ENCODE measurements at regions not wholly inside any gene's neighbourhood (a gene's known extent, or its start where the extent isn't known, plus 50 kb on each side); places are given as distances from the start of the nearest gene placed in this dataset.

DNA sequence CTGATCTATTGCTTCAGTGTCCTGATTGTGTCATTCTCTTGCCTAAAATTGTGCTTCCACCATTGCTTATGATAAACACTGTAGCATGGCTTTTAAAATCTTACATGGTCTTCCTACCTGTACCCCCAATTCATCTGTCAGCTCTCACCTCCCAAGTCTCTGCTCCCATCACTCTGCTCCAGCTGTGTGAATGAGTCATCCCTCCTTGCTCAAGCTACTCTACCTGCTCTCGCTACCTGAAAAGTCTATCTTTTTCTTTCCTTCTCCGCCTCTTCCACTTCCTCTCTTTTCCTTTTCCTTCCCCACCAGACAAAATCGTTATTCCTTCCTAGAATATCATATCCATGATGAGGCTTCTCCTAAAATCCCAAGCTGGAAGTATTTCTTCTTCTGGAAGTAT, 341.7 kb downstream of the PRELID2 start:
- Histone ChIP-seq H3K36me3 (replicated peaks in 1 of 2; ENCODE audit: control insufficient read depth in 1 of 2, insufficient read depth in 2 of 2, low read length in 2 of 2) (no peaks in the 10 kb centered on the region), H3K79me2 (ENCODE audit: insufficient read depth, low read length) (no peaks in the 10 kb centered on the region), H2AFZ (ENCODE audit: low read length) (no peak overlapping the region), H3K27ac (ENCODE audit: extremely low read length, insufficient read depth, low read length) (no peak overlapping the region), H3K9ac (ENCODE audit: insufficient read depth, low read depth, low read length) (no peak overlapping the region), H3K4me1 (ENCODE audit: insufficient read depth, low read length) (no peaks in the 10 kb centered on the region), H3K27me3 (ENCODE audit: control insufficient read depth in 1 of 2, insufficient read depth in 2 of 2, low read length in 2 of 2) (no peaks in the 10 kb centered on the region), H3K4me3 (replicated peaks in 1 of 3; ENCODE audit: insufficient read depth in 1 of 3, low read depth in 2 of 3, low read length in 3 of 3) (no peak overlapping the region), H3K4me2 (ENCODE audit: low read depth, low read length) (no peak overlapping the region), H3K9me3 (ENCODE audit: low read length) (no peaks in the 10 kb centered on the region), H4K20me1 (ENCODE audit: insufficient read depth, low read length) (no peaks in the 10 kb centered on the region)
- BruUV-seq (replicated peaks): no TSS peak
- CTCF ChIA-PET (ENCODE audit: low intra/inter-chr PET ratio, low total read pairs): no interaction called here
- FAIRE-seq (no peak), ATAC-seq (no peak), DNase-seq (ENCODE audit: low spot score) (no peak)
- 22% methylated on average over 3 of the region's 3 CpGs for WGBS (ENCODE audit: low lambda C conversion rate)
- no peak for TF ChIP-seq SNAPC2 (CRISPR knock-in tag; IDR thresholded peaks at IDR 0.05)
- no peak for TF ChIP-seq ETV5 (CRISPR knock-in tag; IDR thresholded peaks at IDR 0.05; ENCODE audit: borderline replicate concordance)
- TF ChIP-seq ZNF333 (CRISPR knock-in tag; IDR thresholded peaks at IDR 0.05; ENCODE audit: borderline replicate concordance): no peak
- no peak for TF ChIP-seq RCOR2 (CRISPR knock-in tag; IDR thresholded peaks at IDR 0.05)
- TF ChIP-seq, protein P1, sequence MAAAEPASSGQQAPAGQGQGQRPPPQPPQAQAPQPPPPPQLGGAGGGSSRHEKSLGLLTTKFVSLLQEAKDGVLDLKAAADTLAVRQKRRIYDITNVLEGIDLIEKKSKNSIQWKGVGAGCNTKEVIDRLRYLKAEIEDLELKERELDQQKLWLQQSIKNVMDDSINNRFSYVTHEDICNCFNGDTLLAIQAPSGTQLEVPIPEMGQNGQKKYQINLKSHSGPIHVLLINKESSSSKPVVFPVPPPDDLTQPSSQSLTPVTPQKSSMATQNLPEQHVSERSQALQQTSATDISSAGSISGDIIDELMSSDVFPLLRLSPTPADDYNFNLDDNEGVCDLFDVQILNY (CRISPR knock-in tag; conservative IDR thresholded peaks at IDR 0.05): no peak
- TF ChIP-seq, protein P2, sequence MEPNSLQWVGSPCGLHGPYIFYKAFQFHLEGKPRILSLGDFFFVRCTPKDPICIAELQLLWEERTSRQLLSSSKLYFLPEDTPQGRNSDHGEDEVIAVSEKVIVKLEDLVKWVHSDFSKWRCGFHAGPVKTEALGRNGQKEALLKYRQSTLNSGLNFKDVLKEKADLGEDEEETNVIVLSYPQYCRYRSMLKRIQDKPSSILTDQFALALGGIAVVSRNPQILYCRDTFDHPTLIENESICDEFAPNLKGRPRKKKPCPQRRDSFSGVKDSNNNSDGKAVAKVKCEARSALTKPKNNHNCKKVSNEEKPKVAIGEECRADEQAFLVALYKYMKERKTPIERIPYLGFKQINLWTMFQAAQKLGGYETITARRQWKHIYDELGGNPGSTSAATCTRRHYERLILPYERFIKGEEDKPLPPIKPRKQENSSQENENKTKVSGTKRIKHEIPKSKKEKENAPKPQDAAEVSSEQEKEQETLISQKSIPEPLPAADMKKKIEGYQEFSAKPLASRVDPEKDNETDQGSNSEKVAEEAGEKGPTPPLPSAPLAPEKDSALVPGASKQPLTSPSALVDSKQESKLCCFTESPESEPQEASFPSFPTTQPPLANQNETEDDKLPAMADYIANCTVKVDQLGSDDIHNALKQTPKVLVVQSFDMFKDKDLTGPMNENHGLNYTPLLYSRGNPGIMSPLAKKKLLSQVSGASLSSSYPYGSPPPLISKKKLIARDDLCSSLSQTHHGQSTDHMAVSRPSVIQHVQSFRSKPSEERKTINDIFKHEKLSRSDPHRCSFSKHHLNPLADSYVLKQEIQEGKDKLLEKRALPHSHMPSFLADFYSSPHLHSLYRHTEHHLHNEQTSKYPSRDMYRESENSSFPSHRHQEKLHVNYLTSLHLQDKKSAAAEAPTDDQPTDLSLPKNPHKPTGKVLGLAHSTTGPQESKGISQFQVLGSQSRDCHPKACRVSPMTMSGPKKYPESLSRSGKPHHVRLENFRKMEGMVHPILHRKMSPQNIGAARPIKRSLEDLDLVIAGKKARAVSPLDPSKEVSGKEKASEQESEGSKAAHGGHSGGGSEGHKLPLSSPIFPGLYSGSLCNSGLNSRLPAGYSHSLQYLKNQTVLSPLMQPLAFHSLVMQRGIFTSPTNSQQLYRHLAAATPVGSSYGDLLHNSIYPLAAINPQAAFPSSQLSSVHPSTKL (CRISPR knock-in tag; IDR thresholded peaks at IDR 0.05): no peak
- TF ChIP-seq CBX5 (CRISPR knock-in tag; IDR thresholded peaks at IDR 0.05; ENCODE audit: borderline replicate concordance): no peak
- TF ChIP-seq, protein P3, sequence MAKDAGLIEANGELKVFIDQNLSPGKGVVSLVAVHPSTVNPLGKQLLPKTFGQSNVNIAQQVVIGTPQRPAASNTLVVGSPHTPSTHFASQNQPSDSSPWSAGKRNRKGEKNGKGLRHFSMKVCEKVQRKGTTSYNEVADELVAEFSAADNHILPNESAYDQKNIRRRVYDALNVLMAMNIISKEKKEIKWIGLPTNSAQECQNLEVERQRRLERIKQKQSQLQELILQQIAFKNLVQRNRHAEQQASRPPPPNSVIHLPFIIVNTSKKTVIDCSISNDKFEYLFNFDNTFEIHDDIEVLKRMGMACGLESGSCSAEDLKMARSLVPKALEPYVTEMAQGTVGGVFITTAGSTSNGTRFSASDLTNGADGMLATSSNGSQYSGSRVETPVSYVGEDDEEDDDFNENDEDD (CRISPR knock-in tag; IDR thresholded peaks at IDR 0.05; ENCODE audit: borderline replicate concordance): no peak
- no peak for TF ChIP-seq NFIC (IDR thresholded peaks at IDR 0.05; ENCODE audit: low read length)
- TF ChIP-seq ZNF432 (CRISPR knock-in tag; IDR thresholded peaks at IDR 0.05; ENCODE audit: borderline replicate concordance): no peak
- TF ChIP-seq SP2 (CRISPR knock-in tag; IDR thresholded peaks at IDR 0.05): no peak
- TF ChIP-seq, protein P4, sequence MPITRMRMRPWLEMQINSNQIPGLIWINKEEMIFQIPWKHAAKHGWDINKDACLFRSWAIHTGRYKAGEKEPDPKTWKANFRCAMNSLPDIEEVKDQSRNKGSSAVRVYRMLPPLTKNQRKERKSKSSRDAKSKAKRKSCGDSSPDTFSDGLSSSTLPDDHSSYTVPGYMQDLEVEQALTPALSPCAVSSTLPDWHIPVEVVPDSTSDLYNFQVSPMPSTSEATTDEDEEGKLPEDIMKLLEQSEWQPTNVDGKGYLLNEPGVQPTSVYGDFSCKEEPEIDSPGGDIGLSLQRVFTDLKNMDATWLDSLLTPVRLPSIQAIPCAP (CRISPR knock-in tag; IDR thresholded peaks at IDR 0.05; ENCODE audit: low read depth): no peak
- TF ChIP-seq, protein P5, sequence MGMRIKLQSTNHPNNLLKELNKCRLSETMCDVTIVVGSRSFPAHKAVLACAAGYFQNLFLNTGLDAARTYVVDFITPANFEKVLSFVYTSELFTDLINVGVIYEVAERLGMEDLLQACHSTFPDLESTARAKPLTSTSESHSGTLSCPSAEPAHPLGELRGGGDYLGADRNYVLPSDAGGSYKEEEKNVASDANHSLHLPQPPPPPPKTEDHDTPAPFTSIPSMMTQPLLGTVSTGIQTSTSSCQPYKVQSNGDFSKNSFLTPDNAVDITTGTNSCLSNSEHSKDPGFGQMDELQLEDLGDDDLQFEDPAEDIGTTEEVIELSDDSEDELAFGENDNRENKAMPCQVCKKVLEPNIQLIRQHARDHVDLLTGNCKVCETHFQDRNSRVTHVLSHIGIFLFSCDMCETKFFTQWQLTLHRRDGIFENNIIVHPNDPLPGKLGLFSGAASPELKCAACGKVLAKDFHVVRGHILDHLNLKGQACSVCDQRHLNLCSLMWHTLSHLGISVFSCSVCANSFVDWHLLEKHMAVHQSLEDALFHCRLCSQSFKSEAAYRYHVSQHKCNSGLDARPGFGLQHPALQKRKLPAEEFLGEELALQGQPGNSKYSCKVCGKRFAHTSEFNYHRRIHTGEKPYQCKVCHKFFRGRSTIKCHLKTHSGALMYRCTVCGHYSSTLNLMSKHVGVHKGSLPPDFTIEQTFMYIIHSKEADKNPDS (CRISPR knock-in tag; IDR thresholded peaks at IDR 0.05): no peak
- no peak for TF ChIP-seq YY1 (IDR thresholded peaks at IDR 0.05; ENCODE audit: insufficient read depth, insufficient replicate concordance, low read depth, low read length)
- in situ Hi-C loops (cut with HindIII; ENCODE audit: extremely low pct_ligation_motif_present, low pct_unique_long_range_greater_than_20kb): no loop called here
- intact Hi-C loops (cut with micrococcal nuclease; ENCODE audit: unreplicated experiment): no loop called here
- POLR2A ChIA-PET: no interaction called here

Measured in HepG2 (cell line).